Liver (tissue), 7 donors: ENCODE measurements at regions not wholly inside any gene's neighbourhood (a gene's known extent, or its start where the extent isn't known, plus 50 kb on each side); places are given as distances from the start of the nearest gene placed in this dataset.

Source experiments
- DNase-seq: peaks from one replicate; pipeline ENCODE4 v3.0.0-alpha.2; 2017; ENCODE audit warnings: low spot score
- H3K27ac ChIP-seq, 2 donors: one replicate each; pipeline ENCODE4 v1.7.0; 2013; ENCODE audit warnings: inconsistent platforms in 2 of 2, low read length in 2 of 2, control low read depth in 1 of 2, low read depth in 1 of 2, mild to moderate bottlenecking in 1 of 2
- H3K27me3 ChIP-seq, 4 donors: one replicate each; pipeline versions ENCODE4 v1.6.1 to v1.7.0; 2013; ENCODE audit warnings: low read length in 3 of 4, inconsistent platforms in 1 of 4, mild to moderate bottlenecking in 1 of 4, moderate library complexity in 1 of 4; ENCODE audit not compliant: control insufficient read depth in 4 of 4, insufficient read depth in 4 of 4
- H3K36me3 ChIP-seq, 4 donors: one replicate each; pipeline versions ENCODE4 v1.6.1 to v1.7.0; 2013; ENCODE audit warnings: low read length in 3 of 4, mild to moderate bottlenecking in 3 of 4, low read depth in 1 of 4, moderate library complexity in 1 of 4; ENCODE audit not compliant: control insufficient read depth in 4 of 4, insufficient read depth in 3 of 4
- H3K4me1 ChIP-seq, 4 donors: one replicate each; pipeline versions ENCODE4 v1.6.1 to v1.7.0; 2013; ENCODE audit warnings: low read length in 3 of 4, mild to moderate bottlenecking in 3 of 4, moderate library complexity in 1 of 4; ENCODE audit not compliant: control insufficient read depth in 4 of 4, insufficient read depth in 4 of 4
- H3K4me3 ChIP-seq, 3 donors: one replicate each; pipeline versions ENCODE4 v1.6.1 to v1.7.0; 2013; ENCODE audit warnings: low read length in 3 of 3, control low read depth in 1 of 3, low read depth in 1 of 3, mild to moderate bottlenecking in 1 of 3
- H3K9ac ChIP-seq, 2 donors: one replicate each; pipeline ENCODE4 v1.7.0; 2013; ENCODE audit warnings: low read length in 2 of 2, mild to moderate bottlenecking in 2 of 2, moderate library complexity in 2 of 2, control low read depth in 1 of 2, low read depth in 1 of 2
- H3K9me3 ChIP-seq, 4 donors: one replicate each; pipeline versions ENCODE4 v1.6.1 to v1.7.0; 2013; ENCODE audit warnings: low read length in 3 of 4; ENCODE audit not compliant: control insufficient read depth in 4 of 4
- ATF3 ChIP-seq: IDR thresholded peaks from 2 replicates; pipeline ENCODE4 v1.6.1; 2016; ENCODE audit warnings: antibody characterized with exemption
- EGR1 ChIP-seq, 2 donors: IDR thresholded peaks; 2 replicates each; pipeline ENCODE4 v1.6.1; 2016 to 2018; ENCODE audit warnings: antibody characterized with exemption in 2 of 2, low read depth in 2 of 2
- FOXA1 ChIP-seq: IDR thresholded peaks from 2 replicates; pipeline ENCODE4 v1.6.1; 2016; ENCODE audit warnings: antibody characterized with exemption
- GABPA ChIP-seq, 2 donors: IDR thresholded peaks in 1 of 2; conservative IDR thresholded peaks in 1 of 2; 2 replicates each; pipeline ENCODE4 v1.6.1; 2016; ENCODE audit warnings: antibody characterized with exemption in 2 of 2, mild to moderate bottlenecking in 1 of 2, moderate library complexity in 1 of 2
- JUND ChIP-seq, 2 donors: IDR thresholded peaks; 2 replicates each; pipeline ENCODE4 v1.6.1; 2016; ENCODE audit warnings: antibody characterized with exemption in 2 of 2
- NR2F2 ChIP-seq: IDR thresholded peaks from 2 replicates; pipeline ENCODE4 v1.6.1; 2016; ENCODE audit warnings: antibody characterized with exemption
- SP1 ChIP-seq: IDR thresholded peaks from 2 replicates; pipeline ENCODE4 v1.6.1; 2018; ENCODE audit warnings: antibody characterized with exemption, mild to moderate bottlenecking
- TAF1 ChIP-seq: conservative IDR thresholded peaks from 2 replicates; pipeline ENCODE4 v1.6.1; 2016; ENCODE audit warnings: antibody characterized with exemption, mild to moderate bottlenecking
- ZBTB33 ChIP-seq: IDR thresholded peaks from 2 replicates; pipeline ENCODE4 v1.6.1; 2016; ENCODE audit warnings: antibody characterized with exemption
- WGBS: extraction: QIAGEN DNeasy Blood & Tissue Kit; methylation state at CpG from one replicate; pipeline ENCODE4 v1.1.7; 2013; 5-methylcytosine and 5-hydroxymethylcytosine counted together
- TF ChIP-seq, protein P1 (sequence below): IDR thresholded peaks from 2 replicates; pipeline ENCODE4 v1.6.1; 2016; ENCODE audit warnings: antibody characterized with exemption, mild to moderate bottlenecking
- donor health status: healthy.
- donor health status: healthy.
- donor health status: healthy.
- donor health status: healthy.

DNA sequence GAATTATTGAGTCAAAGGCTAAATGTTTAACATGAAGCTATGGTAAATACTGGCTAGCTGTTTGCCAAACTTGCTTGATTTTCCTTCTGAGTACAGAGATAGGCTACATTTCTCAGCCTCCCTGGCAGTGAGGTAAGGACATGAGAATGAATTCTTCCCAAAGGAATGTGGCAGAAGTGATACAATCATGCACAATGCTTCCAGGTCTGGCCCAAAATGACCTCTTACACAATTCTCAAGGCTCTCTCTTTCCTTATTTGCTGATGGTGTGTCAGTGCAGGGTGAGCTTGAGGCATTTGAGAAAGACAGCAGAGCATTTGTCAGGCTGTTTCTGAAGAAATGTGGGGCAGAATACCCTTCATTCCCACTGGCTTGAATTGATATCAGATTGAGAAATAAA, 95.6 kb upstream of the NABP1 start:
- TF ChIP-seq, protein P1, sequence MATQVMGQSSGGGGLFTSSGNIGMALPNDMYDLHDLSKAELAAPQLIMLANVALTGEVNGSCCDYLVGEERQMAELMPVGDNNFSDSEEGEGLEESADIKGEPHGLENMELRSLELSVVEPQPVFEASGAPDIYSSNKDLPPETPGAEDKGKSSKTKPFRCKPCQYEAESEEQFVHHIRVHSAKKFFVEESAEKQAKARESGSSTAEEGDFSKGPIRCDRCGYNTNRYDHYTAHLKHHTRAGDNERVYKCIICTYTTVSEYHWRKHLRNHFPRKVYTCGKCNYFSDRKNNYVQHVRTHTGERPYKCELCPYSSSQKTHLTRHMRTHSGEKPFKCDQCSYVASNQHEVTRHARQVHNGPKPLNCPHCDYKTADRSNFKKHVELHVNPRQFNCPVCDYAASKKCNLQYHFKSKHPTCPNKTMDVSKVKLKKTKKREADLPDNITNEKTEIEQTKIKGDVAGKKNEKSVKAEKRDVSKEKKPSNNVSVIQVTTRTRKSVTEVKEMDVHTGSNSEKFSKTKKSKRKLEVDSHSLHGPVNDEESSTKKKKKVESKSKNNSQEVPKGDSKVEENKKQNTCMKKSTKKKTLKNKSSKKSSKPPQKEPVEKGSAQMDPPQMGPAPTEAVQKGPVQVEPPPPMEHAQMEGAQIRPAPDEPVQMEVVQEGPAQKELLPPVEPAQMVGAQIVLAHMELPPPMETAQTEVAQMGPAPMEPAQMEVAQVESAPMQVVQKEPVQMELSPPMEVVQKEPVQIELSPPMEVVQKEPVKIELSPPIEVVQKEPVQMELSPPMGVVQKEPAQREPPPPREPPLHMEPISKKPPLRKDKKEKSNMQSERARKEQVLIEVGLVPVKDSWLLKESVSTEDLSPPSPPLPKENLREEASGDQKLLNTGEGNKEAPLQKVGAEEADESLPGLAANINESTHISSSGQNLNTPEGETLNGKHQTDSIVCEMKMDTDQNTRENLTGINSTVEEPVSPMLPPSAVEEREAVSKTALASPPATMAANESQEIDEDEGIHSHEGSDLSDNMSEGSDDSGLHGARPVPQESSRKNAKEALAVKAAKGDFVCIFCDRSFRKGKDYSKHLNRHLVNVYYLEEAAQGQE = no peak
- TF ChIP-seq NR2F2 = no peak
- TF ChIP-seq TAF1 = no peak
- Histone ChIP-seq H3K36me3 (no peaks in the 10 kb centered on the region), H3K4me1 (no peaks in the 10 kb centered on the region), H3K9me3 (no peaks in the 10 kb centered on the region), H3K9ac (no peak overlapping the region), H3K4me3 (no peak overlapping the region), H3K27me3 (peaks cover 0 to 2% (median 0%) of the 10 kb centered on the region in 4 donors), H3K27ac (no peak overlapping the region)
- DNase-seq = no peak

- Histone ChIP-seq H3K27ac (no peak overlapping the region), H3K27me3 (no peaks in the 10 kb centered on the region), H3K4me1 (no peaks in the 10 kb centered on the region), H3K9ac (no peak overlapping the region), H3K4me3 (no peak overlapping the region), H3K9me3 (no peaks in the 10 kb centered on the region), H3K36me3 (no peaks in the 10 kb centered on the region)
- TF ChIP-seq GABPA (IDR thresholded peaks at IDR 0.05 in 1 of 2, conservative IDR thresholded peaks at IDR 0.05 in 1 of 2) (no peak), JUND (IDR thresholded peaks at IDR 0.05) (no peak), NR2F2 (no peak), EGR1 (IDR thresholded peaks at IDR 0.05; ENCODE audit: low read depth in 2 of 2) (no peak), TAF1 (no peak), SP1 (no peak), ATF3 (no peak)
- TF ChIP-seq, protein P1 = no peak
- no peak for DNase-seq
- WGBS = 87% methylated on average over 6 of the region's 6 CpGs
Measured at GRCh38 chr2:191591025-191591424, 86.9 kb upstream of the NABP1 start.

DNA sequence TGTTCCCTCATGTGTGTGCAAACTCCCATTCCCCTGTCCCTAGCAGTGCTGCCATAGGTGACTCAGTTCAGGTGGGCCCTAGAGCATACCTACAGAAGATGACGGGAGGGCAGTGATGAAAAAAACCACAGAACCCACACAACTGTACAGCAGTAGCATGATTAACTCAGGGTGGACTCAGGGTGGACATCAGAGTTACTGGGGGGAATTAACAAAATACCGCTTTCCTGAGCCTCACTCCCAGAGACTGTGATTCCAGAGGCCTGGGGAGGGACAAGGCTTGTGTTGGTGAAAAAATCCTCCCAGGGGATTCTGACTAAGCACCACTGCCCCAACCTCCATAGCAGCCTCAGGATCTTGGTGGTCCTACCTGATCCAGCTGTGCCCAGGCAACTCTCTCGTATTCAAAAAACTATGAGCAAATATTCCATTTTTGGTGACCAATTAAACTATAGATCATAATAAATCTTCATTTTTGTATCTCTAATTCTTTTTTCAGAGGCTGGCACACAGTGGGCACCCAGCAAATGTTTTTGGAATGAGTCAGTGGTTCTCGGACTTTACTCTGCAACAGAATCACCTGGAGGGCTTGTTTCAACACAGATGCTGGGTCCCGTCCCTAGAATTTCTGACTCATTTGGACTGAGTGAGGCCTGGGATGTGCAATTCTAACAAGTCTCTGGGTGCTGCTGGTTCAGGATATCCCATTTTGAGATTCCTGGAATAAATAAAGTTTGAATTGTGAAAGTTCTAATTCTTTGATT, 84.1 kb upstream of the NABP1 start:
- no peaks in the 10 kb centered on the region for H3K4me1 ChIP-seq
- 83% methylated on average over 5 of the region's 5 CpGs for WGBS
- H3K36me3 ChIP-seq = no peaks in the 10 kb centered on the region
- H3K9ac ChIP-seq = no peak overlapping the region
- H3K4me3 ChIP-seq = no peak overlapping the region
- TF ChIP-seq FOXA1 (no peak), ZBTB33 (no peak)
- DNase-seq = no peak
- no peaks in the 10 kb centered on the region for H3K9me3 ChIP-seq
- no peak overlapping the region for H3K27ac ChIP-seq
- peaks cover 0 to 2% (median 0%) of the 10 kb centered on the region in 4 donors for H3K27me3 ChIP-seq
